Esophagus muscularis mucosa (tissue), 3 donors: ENCODE measurements at regions not wholly inside any gene's neighbourhood (a gene's known extent, or its start where the extent isn't known, plus 50 kb on each side); places are given as distances from the start of the nearest gene placed in this dataset.

ENCODE experiments used
- CTCF ChIP-seq, 3 experiments: fragments of 200-600 bp in 2 of 3; fragments of 450-650 bp in 1 of 3; sonication (generic) in 2 of 3; IDR thresholded peaks; one replicate each; pipeline ENCODE4 v1.5.1; 2017 to 2019; ENCODE audit warnings: antibody characterized with exemption in 3 of 3, mild to moderate bottlenecking in 2 of 3, moderate library complexity in 1 of 3
- POLR2A ChIP-seq: fragments of 450-650 bp; IDR thresholded peaks from one replicate; pipeline ENCODE4 v1.6.1; 2017; ENCODE audit warnings: antibody characterized with exemption, moderate library complexity, mild to moderate bottlenecking, low read depth

- no peak for TF ChIP-seq CTCF (IDR thresholded peaks at IDR 0.05)
- no peak for TF ChIP-seq POLR2A
Observed at GRCh38 chr12:19916196-19916753, 452.1 kb upstream of the PDE3A start.
